NCI-H510A treated with DMSO at 0.1 percent for 48 hours (cell line): ENCODE measurements at regions not wholly inside any gene's neighbourhood (a gene's known extent, or its start where the extent isn't known, plus 50 kb on each side); places are given as distances from the start of the nearest gene placed in this dataset.
"Not testable (repeated sequence)": the region's sequence is repeated elsewhere in the genome, so short reads cannot be mapped to it uniquely, and the experiment has no call there.

ENCODE experiments used
- DNase-seq: peaks from one replicate; lab custom pipeline; 2025; lab: John Stamatoyannopoulos, UW

- DNase-seq, result no peak
Measured at GRCh38 chr4:111031596-111031995, 408.7 kb upstream of the PITX2 start.

DNA sequence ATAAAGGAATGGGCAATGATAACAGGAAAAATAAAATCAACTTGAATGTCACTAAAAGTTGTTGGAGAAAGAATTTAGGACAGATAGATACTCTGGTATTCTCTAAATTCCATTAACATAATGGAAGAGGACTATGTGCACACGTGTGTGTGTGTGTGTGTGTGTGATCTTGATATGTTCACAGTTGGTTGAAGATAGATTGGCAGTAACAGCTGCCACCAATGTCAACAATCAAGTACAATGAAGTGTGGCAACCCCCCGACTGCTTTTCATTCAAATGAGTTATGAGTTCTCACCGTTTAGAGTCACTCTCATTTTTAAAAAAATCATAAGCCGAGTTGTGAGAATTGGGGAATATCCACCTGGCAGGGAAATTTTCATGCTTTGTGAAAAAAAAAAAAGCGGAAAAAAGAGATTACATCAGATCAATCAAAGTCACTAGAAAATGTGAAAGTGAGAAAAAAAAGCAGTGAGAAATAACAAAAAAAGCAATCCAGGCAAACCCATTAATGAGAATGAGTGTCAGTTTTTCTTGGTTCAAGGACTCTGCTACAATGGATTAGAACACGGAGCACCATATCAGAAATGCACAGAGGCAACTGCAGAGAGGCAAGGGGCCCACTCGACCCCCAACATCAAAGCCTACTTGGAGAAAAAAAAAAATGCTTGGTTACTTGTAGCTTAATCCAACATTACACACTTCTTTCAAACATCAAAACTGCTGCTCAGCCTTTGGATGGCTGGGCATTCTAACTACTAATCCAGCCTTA, 414.9 kb upstream of the PITX2 start:
- DNase-seq, result peak; percentile 9

- no peak for DNase-seq
Measured at GRCh38 chr4:111040904-111041303, 418.0 kb upstream of the PITX2 start.

DNA sequence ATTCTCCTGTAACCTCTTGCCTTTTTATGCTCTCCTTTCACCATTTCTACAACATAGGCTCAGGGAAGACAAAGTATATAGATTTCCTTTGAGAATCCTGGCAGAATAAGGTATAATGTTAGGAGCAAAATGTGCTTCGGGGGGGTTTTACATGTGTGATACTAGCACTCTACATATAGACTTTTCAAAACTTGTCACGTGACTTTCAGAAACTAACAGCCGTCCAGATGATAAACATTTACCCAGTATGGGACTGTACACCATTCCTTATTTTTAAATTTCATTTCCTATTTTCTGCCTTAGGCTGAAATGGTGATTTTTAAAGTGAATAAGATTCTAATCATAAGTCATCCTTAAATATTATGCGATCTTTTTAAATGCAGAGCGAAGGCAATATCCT, 420.4 kb upstream of the PITX2 start:
- DNase-seq, result no peak

- DNase-seq, result no peak
Measured at GRCh38 chr4:111045992-111046391, 423.1 kb upstream of the PITX2 start.

DNA sequence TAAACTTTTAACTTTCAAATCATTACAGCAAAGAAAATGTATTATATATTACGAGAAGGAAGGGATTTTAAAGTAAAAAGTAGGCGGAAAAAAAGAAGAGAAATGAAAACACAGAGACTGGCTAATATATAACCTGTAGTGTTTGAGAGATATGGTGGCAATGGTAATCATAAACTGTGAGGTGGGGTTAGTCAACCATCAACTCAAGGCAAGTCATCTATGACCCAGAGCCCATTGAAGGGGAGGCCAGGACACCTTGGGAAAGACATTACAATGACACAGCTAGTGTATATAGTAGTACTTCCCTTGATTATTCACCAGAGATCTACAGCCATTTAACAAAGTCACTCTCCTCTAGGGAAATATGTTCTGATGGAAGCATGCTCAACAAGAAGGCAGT, 423.9 kb upstream of the PITX2 start:
- DNase-seq, result no peak

DNA sequence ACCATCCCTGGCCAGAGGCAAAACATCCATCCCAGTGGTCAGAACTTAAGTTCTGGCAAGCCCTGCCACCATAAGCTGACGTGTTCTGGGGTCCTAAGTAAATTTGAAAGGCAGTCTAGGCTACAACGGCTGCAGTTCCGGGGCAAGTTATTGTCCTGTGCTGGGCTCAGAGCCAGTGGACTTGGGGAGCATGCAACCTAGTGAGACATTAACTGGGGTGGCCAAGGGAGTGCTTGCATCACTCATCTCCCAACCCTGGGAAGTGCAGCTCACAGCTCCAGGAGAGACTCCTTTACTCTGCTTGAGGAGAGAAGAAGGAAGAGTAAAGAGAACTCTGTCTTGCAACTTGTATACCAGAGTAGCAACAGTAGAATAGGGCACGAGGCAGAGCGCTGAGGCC, 425.4 kb upstream of the PITX2 start:
- no peak for DNase-seq

DNA sequence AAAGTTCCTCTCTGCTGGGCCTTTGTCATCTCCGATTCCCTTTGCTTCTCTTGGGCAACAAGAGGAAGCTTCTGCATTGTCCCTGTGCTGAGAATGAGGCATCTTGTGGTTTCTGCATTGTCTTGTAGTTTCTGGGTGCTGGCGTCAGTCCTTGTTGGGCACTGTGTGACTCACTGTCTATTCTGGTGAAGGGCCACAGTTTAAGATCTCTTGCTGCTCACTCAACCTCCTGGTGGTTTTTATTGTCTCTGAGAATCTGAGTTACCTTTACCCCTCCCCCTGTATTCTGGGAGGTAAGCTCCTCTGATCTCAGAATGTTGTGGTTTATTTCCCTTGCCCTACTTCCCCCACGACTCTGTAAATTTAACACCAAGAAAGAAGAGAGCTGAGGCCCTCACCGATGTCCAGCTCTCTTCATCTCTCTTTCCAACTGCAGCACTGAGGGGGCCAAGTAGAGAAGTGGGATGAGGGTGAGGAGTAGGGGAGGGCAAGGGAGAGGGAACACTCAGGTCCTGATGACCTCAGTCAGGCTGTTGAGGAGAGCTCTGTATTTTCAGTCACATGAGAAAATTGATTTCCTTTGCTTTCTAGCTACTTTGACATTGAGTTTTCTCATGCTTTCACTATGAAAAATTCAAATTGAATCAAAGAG, 441.6 kb upstream of the PITX2 start:
- no peak for DNase-seq

- no peak for DNase-seq
Measured at GRCh38 chr4:111066001-111066400, 443.1 kb upstream of the PITX2 start.

DNA sequence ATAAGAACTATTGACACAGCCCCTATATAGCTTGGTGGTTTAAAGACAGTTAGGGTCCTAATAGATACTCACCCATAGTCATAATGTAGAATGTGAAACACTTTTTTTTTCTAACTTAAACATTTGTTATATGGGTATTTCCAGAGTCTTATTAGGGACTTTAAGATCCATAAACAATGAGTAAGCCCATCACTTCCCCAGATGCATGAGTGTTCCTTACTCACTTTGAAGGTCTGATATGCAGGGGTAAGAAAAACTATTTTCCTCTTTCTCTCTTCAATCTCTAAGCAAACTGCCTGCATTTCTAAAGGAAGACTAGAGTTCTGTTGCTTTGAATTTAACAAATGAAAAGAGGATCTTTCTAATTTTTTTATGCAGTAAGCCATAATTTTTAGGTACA, 443.6 kb upstream of the PITX2 start:
- DNase-seq, result no peak

GRCh38 chr4:111066887-111067286, 444.0 kb upstream of the PITX2 start:
- DNase-seq, result no peak

- no peak for DNase-seq
Measured at GRCh38 chr4:111068883-111069282, 446.0 kb upstream of the PITX2 start.

DNA sequence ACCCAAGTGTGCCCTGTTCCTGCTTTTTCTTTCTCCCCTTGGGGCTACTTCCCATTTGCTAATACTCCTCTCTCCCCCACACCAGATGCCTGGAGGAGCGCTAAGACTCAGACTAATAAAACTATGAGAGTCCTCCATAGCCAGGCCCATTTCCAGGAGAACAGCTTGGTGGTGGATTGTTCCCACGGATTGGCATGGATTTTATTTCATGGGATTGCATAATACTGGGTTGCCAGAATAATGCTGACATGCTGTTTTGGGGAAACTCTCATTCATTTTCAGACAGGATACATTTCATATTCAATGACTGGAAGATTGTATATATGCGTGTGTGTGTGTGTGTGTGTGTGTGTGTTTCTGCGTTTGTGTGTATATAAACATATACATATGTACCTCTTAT, 447.5 kb upstream of the PITX2 start:
- DNase-seq, result no peak

DNA sequence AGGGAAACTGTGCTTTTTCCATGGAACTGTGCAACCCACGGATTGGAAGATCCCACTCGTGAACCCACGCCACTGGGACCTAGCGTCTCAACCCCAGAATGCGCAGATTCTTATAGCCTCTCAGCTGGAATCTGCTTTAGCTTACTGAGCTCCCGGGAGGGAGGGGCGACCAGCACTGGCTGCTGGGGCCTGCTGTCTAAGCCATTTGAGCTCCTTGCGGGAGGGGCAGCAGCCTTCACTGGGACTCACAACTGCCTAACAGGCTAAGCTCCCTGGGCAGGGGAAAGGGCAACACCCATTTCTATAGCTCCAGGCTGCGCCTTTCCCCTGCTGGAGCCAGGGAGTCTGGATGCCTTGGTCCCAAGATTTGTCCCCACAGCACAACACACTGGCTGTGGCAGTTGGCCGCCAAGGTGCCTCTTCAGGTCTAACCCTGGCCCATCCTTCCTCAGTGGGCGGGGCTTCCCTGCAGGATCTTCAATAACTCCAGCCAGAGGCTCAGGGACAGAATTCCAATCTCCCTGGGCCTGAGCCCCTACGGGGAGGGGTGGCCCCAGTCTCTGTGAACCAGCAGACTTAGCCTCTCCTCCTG, 451.7 kb upstream of the PITX2 start:
- no peak for DNase-seq

GRCh38 chr4:111076299-111076698, 453.4 kb upstream of the PITX2 start:
- not testable (repeated sequence) for DNase-seq

GRCh38 chr4:111108153-111108552, 485.3 kb upstream of the PITX2 start:
- no peak for DNase-seq

GRCh38 chr4:111113591-111113990, 490.7 kb upstream of the PITX2 start:
- no peak for DNase-seq

DNA sequence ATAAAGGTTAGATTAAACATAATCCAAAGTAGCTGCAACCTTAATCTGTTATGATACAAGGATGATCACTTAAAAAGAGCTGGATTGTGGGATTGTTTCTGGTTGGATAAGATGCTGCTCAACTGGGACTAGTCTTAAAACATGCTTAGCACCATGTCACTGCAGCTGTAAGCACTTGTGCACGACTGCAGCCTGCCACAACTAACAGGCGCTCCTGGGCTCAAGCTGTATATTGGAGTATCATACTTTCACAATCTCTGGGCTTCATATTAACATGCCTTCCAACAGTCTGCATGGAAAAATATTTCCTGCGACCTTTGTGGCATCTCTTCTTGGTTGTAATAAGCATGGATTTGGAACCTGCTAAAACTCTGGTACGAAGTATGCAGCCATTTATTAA, 493.0 kb upstream of the PITX2 start:
- DNase-seq, result no peak

DNA sequence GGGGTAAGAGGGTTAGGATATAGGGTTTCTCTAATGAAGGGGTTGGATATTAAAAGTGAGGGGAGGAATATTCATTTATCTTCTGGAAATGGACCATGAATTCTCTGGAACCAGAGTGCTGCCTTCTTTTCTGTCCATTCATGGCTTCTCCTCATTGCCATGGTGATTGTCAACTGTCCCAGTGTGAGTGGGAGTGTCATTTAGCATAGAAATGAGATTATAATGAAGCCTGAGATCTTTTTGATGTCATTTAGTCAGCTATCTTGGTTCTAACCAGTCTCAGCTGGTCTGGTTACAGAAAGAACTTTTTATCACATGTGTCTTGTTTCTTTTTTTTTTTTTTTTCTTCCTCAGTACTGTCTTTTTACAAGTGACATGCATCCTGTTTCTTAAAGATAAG, 497.3 kb upstream of the PITX2 start:
- no peak for DNase-seq

DNA sequence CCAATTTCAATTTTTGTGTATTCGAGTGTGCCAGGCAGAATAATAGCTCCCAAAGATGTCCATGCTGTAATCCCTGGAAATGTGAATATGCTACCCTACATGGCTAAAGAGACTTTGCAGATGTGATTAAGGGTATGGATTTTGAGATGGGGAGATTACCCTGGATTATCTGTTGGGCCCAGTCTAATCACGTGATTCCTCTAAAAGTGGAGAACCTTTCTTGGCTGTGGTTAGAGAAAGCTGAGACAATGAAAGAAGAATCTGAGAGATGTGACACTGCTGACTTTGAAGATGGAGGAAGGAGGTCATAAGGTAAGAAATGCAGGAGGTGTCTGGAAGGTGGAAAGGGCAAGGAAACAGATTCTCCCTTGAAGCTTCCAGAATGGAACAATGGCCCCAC, 503.5 kb upstream of the PITX2 start:
- DNase-seq, result no peak

GRCh38 chr4:111127841-111128240, 505.0 kb upstream of the PITX2 start:
- no peak for DNase-seq

- no peak for DNase-seq
Measured at GRCh38 chr4:111128327-111128726, 505.4 kb upstream of the PITX2 start.

DNA sequence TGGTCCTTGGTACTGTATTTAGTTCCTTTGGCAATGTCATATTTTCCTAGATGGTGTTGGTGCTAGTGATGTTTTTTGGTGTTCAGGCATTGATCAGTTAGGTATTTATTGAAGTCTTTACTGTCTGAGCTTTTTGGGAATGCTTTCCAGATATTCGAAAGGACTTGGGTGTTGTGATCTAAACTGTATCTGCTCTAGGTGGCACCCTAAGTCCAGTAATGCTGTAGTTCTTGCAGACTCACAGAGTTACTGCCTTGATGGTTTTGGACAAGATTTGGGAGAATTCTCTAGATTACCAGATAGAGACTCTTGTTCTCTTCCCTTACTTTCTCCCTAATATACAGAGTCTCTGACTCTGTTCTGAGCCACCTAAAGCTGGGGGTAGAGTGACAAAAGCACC, 513.6 kb upstream of the PITX2 start:
- no peak for DNase-seq

DNA sequence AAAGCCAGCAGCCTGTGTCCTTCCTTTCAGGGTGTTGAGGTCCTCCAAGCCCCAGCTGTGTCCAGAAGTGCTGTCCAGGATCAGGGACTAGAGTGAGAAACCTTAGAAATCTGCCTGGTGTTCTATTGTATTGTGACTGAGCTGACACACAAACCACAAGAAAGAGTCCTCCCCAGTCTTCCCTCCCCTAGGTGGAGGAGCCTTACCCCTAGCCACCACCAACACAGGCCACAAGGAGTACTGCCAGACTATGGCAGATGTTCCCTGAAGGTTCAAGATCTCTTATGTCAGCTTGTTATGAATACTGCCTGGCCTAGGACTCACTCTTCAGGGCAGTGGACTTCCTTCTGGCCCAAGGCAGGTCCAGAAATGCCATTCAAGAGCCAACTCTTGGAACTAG, 514.1 kb upstream of the PITX2 start:
- no peak for DNase-seq
